GM10266 (cell line): ENCODE measurements at regions not wholly inside any gene's neighbourhood (a gene's known extent, or its start where the extent isn't known, plus 50 kb on each side); places are given as distances from the start of the nearest gene placed in this dataset.

Experiments
- DNase-seq: peaks from one replicate; pipeline ENCODE4 v3.0.0; 2012; ENCODE audit errors: extremely low spot score
- TF ChIP-seq, protein P1 (sequence below): IDR thresholded peaks from 2 replicates; pipeline ENCODE4 v1.5.1; 2012; ENCODE audit warnings: mild to moderate bottlenecking, low read depth; ENCODE audit not compliant: control insufficient read depth, insufficient read depth; ENCODE audit errors: missing control alignments

DNA sequence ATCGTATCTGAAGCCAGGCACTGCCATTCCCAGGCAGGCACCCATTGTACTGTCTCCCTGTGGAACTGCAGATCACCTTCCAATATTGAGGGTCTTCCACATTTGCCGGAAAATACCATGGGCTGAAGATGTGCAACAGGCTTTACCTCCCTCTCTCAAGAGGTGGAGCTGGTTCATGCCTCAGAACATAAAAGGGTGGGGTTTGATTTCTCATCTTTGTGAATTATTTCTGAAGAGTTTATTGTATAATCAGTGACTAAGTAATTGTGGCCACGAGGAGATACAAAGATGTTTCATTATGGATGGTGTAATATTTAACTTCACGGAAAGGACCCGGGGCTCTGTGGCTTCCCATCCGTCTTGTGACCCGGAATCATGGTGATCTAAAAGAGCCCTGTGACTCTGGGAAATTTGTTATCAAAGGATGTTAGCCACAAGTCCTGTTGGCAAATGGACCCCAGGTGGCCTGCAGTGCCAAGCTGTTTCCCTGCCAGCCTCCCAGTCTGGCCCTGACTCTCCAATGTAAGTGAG, 230.5 kb downstream of the LACC1 start:
- no peak for DNase-seq
- TF ChIP-seq, protein P1, sequence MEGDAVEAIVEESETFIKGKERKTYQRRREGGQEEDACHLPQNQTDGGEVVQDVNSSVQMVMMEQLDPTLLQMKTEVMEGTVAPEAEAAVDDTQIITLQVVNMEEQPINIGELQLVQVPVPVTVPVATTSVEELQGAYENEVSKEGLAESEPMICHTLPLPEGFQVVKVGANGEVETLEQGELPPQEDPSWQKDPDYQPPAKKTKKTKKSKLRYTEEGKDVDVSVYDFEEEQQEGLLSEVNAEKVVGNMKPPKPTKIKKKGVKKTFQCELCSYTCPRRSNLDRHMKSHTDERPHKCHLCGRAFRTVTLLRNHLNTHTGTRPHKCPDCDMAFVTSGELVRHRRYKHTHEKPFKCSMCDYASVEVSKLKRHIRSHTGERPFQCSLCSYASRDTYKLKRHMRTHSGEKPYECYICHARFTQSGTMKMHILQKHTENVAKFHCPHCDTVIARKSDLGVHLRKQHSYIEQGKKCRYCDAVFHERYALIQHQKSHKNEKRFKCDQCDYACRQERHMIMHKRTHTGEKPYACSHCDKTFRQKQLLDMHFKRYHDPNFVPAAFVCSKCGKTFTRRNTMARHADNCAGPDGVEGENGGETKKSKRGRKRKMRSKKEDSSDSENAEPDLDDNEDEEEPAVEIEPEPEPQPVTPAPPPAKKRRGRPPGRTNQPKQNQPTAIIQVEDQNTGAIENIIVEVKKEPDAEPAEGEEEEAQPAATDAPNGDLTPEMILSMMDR: no peak

DNA sequence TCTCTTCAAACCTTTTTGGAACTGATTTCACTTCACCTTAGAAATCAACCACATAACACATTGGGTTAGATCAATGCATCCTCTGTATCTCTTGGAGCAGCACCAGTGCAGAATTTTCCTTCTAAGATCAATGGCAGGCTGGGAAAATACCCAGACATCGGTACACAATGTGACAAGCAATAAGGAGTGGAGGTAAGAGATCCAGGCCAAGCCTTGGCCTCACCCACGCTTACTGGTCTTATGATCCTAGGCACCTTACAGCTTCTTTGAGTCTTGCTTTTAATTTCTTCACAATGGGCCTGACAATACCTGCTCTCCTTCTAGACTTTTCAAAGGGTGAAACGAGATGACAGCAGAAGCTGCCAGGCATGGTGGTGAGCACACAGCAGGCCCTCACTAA, 232.0 kb downstream of the LACC1 start:
- DNase-seq: no peak
- TF ChIP-seq, protein P1: no peak

DNA sequence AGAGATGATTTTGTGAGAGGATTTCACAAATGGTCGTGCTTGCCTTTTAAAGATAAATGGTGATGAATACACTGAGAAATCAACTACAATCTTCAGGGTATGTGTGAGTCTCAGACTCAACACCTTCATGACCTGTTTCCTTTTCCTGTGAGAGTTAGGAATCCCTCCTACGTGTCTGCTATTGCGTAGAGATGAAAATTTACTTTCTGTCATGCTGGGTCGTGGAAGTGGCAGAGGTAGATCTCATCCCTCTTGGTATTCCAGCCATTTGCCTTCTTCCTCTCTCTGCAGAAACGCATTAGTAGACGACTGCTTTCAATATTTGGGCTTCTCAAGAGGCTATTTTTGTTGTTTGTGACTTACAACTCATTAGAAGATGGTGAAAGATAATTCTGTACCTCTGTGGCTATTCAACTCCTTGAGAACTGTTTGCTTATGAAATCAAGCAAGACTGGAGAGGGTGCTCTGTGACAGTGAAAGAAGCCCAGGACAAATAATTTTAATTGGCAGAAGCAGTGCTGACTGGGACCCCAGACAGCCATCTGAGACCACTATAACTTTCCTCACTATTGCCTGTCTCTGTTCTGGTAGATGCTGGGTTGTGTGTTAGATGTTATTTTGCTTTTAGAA, 233.1 kb downstream of the LACC1 start:
- TF ChIP-seq, protein P1: no peak
- no peak for DNase-seq

GRCh38 chr13:44116562-44117332, 237.0 kb downstream of the LACC1 start:
- DNase-seq: no peak

DNA sequence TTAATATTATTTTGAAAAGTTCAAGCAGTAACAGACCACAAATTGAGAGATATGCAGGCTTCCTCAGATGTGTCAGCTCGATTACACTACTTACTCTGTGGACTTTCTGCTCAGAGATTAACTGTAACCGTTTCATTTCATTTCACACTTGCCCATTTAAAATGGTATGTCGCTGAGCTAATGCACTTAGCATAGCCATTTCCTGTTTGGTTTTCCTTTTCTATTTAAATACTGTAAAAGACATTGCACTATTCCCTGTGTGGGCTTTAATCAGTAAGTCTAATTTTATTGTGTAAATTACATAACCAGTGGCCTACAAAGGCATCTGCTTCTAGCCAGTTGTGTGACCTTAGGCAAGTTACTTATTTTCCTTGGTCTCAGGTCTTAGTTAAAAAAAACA, 237.6 kb downstream of the LACC1 start:
- DNase-seq: peak; percentile 5
- TF ChIP-seq, protein P1: no peak

More at GRCh38 chr13:44116562-44117332, 237.0 kb downstream of the LACC1 start:
- TF ChIP-seq, protein P1: no peak

GRCh38 chr13:44117816-44118215, 238.1 kb downstream of the LACC1 start:
- no peak for DNase-seq
- TF ChIP-seq, protein P1: no peak

- DNase-seq: no peak
- TF ChIP-seq, protein P1: no peak
These were observed 239.2 kb downstream of the LACC1 start for GRCh38 chr13:44118881-44119280.
